ENCODE measurements at regions not wholly inside any gene's neighbourhood (a gene's known extent, or its start where the extent isn't known, plus 50 kb on each side); places are given as distances from the start of the nearest gene placed in this dataset.
"Not testable (repeated sequence)": the region's sequence is repeated elsewhere in the genome, so short reads cannot be mapped to it uniquely, and the experiment has no call there.

GRCh38 chr12:102326982-102327381 is 129.3 kb upstream of the PMCH start:
- no peak overlapping the region for H3K4ac ChIP-seq (ENCODE audit: low read depth, low read length)
- H2BK20ac ChIP-seq (ENCODE audit: low read depth, low read length, poor library complexity, severe bottlenecking): no peak overlapping the region
- H3K4me3 Mint-ChIP-seq: no peak overlapping the region
- H3K4me1 ChIP-seq (ENCODE audit: insufficient read depth, low read length): no peaks in the 10 kb centered on the region
- H3K23me2 ChIP-seq (ENCODE audit: insufficient read length, low read depth, low read length, poor library complexity, severe bottlenecking): no peaks in the 10 kb centered on the region
- DNase-seq: no peak
- no peak overlapping the region for H3K56ac ChIP-seq (ENCODE audit: insufficient read length, low read depth, low read length)
- H3K79me2 ChIP-seq (ENCODE audit: insufficient read depth, low read length): no peaks in the 10 kb centered on the region
- H3K9me3 Mint-ChIP-seq: peaks cover 0 to 7% of the 10 kb centered on the region in 2 experiments; a peak in 1 of 5 replicates
- H3K79me1 ChIP-seq (ENCODE audit: insufficient read depth, low read depth, low read length, poor library complexity, severe bottlenecking): no peaks in the 10 kb centered on the region
- H3K27ac Mint-ChIP-seq: 0 out of 7 replicates have a peak overlapping the region, but pooled peaks of 1 of the 3 experiments have one; percentile 35
- no peak overlapping the region for H3K18ac ChIP-seq (ENCODE audit: insufficient read length, low read depth, low read length)
- H2AFZ ChIP-seq (ENCODE audit: low read length): no peak overlapping the region
- peaks cover 24 to 29% of the 10 kb centered on the region in 2 experiments for H3K4me1 Mint-ChIP-seq
- no peak overlapping the region for H2BK5ac ChIP-seq (ENCODE audit: insufficient read length, low read length)
- no peak overlapping the region for H3K14ac ChIP-seq (ENCODE audit: insufficient read depth, low read length)
- no peak overlapping the region for H4K91ac ChIP-seq (ENCODE audit: insufficient read length, low read depth, low read length)
- no peak overlapping the region for H3T11ph ChIP-seq (ENCODE audit: low read length)
- H3K4me2 ChIP-seq (ENCODE audit: insufficient read depth, insufficient read length, low read length): no peak overlapping the region
- no peak overlapping the region for H3K27ac ChIP-seq (ENCODE audit: insufficient read length, low read depth, low read length)
- no peak overlapping the region for H2AK5ac ChIP-seq (ENCODE audit: insufficient read length, low read length)
- no peak for TF ChIP-seq CTCF (conservative IDR thresholded peaks at IDR 0.05)
- no peaks in the 10 kb centered on the region for H3K9me3 ChIP-seq (ENCODE audit: control insufficient read depth, low read depth, low read length)
- no peak overlapping the region for H2BK12ac ChIP-seq (ENCODE audit: insufficient read length, low read depth, low read length)
- H3K23ac ChIP-seq (ENCODE audit: insufficient read length, low read depth, low read length): no peak overlapping the region
- no peak overlapping the region for H2BK15ac ChIP-seq (ENCODE audit: low read depth, low read length)
- H2BK120ac ChIP-seq (ENCODE audit: low read depth, low read length, poor library complexity, severe bottlenecking): no peak overlapping the region
- no peak overlapping the region for H3K9ac ChIP-seq (ENCODE audit: extremely low read depth, insufficient read length, low read length)
- H4K5ac ChIP-seq (ENCODE audit: insufficient read length, low read depth, low read length): no peak overlapping the region
- H3K27me3 ChIP-seq (ENCODE audit: insufficient read depth, low read length): no peaks in the 10 kb centered on the region
- H3K36me3 Mint-ChIP-seq (ENCODE audit: insufficient read depth in 1 of 3, low read depth in 3 of 3): no peaks in the 10 kb centered on the region; a peak in 1 of 7 replicates
- no peak overlapping the region for H4K8ac ChIP-seq (replicated peaks; ENCODE audit: insufficient read length, low read depth, low read length)
- H3K27me3 Mint-ChIP-seq (ENCODE audit: low read depth): no peaks in the 10 kb centered on the region; the same call in 1 of the 2 replicates
- no peaks in the 10 kb centered on the region for H4K20me1 ChIP-seq (ENCODE audit: control insufficient read depth, insufficient read depth, insufficient read length)
- WGBS (ENCODE audit: extremely low coverage, insufficient read length, low lambda C conversion rate): no CpG with 5 or more reads among the region's 1 CpG

- not testable (repeated sequence) for H2AK5ac ChIP-seq (ENCODE audit: insufficient read length, low read length); H3K4me2 ChIP-seq (ENCODE audit: insufficient read depth, insufficient read length, low read length); H3K4me1 ChIP-seq (ENCODE audit: insufficient read depth, low read length); H2BK20ac ChIP-seq (ENCODE audit: low read depth, low read length, poor library complexity, severe bottlenecking); H3K27ac Mint-ChIP-seq; H3K9ac ChIP-seq (ENCODE audit: extremely low read depth, insufficient read length, low read length); H3K36me3 Mint-ChIP-seq (ENCODE audit: insufficient read depth in 1 of 3, low read depth in 3 of 3); H3K79me2 ChIP-seq (ENCODE audit: insufficient read depth, low read length); H2BK12ac ChIP-seq (ENCODE audit: insufficient read length, low read depth, low read length); H2AFZ ChIP-seq (ENCODE audit: low read length); H3K79me1 ChIP-seq (ENCODE audit: insufficient read depth, low read depth, low read length, poor library complexity, severe bottlenecking); H3K18ac ChIP-seq (ENCODE audit: insufficient read length, low read depth, low read length); H4K91ac ChIP-seq (ENCODE audit: insufficient read length, low read depth, low read length); H2BK15ac ChIP-seq (ENCODE audit: low read depth, low read length); H4K5ac ChIP-seq (ENCODE audit: insufficient read length, low read depth, low read length); H4K20me1 ChIP-seq (ENCODE audit: control insufficient read depth, insufficient read depth, insufficient read length); H3K23me2 ChIP-seq (ENCODE audit: insufficient read length, low read depth, low read length, poor library complexity, severe bottlenecking); H3K14ac ChIP-seq (ENCODE audit: insufficient read depth, low read length); H2BK5ac ChIP-seq (ENCODE audit: insufficient read length, low read length); H3K27ac ChIP-seq (ENCODE audit: insufficient read length, low read depth, low read length); H3K56ac ChIP-seq (ENCODE audit: insufficient read length, low read depth, low read length); H3K4ac ChIP-seq (ENCODE audit: low read depth, low read length); H3T11ph ChIP-seq (ENCODE audit: low read length); H4K8ac ChIP-seq (replicated peaks; ENCODE audit: insufficient read length, low read depth, low read length); H3K27me3 ChIP-seq (ENCODE audit: insufficient read depth, low read length); DNase-seq; H2BK120ac ChIP-seq (ENCODE audit: low read depth, low read length, poor library complexity, severe bottlenecking); H3K27me3 Mint-ChIP-seq (ENCODE audit: low read depth); H3K4me3 Mint-ChIP-seq; H3K9me3 ChIP-seq (ENCODE audit: control insufficient read depth, low read depth, low read length); H3K23ac ChIP-seq (ENCODE audit: insufficient read length, low read depth, low read length)
- peaks cover 24 to 31% of the 10 kb centered on the region in 2 experiments for H3K4me1 Mint-ChIP-seq
- WGBS (ENCODE audit: extremely low coverage, insufficient read length, low lambda C conversion rate): no CpG with 5 or more reads among the region's 4 CpGs
- H3K9me3 Mint-ChIP-seq: peaks cover 0 to 11% of the 10 kb centered on the region in 2 experiments; a peak in 1 of 5 replicates
These were observed 127.5 kb upstream of the PMCH start for GRCh38 chr12:102325108-102325507.

Measured in H9 (cell line).